ENCODE measurements at regions not wholly inside any gene's neighbourhood (a gene's known extent, or its start where the extent isn't known, plus 50 kb on each side); places are given as distances from the start of the nearest gene placed in this dataset.

DNA sequence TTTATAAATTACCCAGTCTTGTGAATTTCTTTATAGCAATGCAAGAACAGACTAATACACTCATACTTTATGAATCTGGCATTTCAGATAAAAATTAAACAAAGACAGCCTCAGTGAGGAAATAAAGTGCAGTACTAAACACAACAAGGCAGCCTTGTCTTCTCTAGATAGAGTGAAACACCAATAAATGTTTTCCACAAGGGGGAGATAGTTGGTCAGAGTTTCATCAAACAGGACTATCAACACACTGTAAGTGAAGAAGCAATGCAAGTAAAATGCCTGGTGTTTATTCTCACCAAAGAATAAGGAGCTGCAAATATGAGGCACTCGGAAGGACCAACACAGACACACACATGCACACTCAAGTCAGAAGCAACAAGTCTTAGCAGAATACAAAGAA, 62.8 kb downstream of the FAM9B start:
- Histone ChIP-seq H3K36me3 (no peaks in the 10 kb centered on the region), H3K27me3 (no peaks in the 10 kb centered on the region), H3K9me3 (no peaks in the 10 kb centered on the region), H3K27ac (no peak overlapping the region), H3K4me1 (ENCODE audit: insufficient read depth) (no peaks in the 10 kb centered on the region), H3K4me3 (no peak overlapping the region)
- WGBS, 3 donors, result 52 to 73% (median 67%) methylated on average over 1 of the region's 1 CpG
- DNase-seq, result no peak
- TF ChIP-seq, protein P1, sequence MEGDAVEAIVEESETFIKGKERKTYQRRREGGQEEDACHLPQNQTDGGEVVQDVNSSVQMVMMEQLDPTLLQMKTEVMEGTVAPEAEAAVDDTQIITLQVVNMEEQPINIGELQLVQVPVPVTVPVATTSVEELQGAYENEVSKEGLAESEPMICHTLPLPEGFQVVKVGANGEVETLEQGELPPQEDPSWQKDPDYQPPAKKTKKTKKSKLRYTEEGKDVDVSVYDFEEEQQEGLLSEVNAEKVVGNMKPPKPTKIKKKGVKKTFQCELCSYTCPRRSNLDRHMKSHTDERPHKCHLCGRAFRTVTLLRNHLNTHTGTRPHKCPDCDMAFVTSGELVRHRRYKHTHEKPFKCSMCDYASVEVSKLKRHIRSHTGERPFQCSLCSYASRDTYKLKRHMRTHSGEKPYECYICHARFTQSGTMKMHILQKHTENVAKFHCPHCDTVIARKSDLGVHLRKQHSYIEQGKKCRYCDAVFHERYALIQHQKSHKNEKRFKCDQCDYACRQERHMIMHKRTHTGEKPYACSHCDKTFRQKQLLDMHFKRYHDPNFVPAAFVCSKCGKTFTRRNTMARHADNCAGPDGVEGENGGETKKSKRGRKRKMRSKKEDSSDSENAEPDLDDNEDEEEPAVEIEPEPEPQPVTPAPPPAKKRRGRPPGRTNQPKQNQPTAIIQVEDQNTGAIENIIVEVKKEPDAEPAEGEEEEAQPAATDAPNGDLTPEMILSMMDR (IDR thresholded peaks at IDR 0.05), result no peak
- no peak for TF ChIP-seq POLR2A (IDR thresholded peaks at IDR 0.05)
- TF ChIP-seq EP300 (IDR thresholded peaks at IDR 0.05), result no peak
- intact Hi-C loops (cut with DNase I), result no loop called here

DNA sequence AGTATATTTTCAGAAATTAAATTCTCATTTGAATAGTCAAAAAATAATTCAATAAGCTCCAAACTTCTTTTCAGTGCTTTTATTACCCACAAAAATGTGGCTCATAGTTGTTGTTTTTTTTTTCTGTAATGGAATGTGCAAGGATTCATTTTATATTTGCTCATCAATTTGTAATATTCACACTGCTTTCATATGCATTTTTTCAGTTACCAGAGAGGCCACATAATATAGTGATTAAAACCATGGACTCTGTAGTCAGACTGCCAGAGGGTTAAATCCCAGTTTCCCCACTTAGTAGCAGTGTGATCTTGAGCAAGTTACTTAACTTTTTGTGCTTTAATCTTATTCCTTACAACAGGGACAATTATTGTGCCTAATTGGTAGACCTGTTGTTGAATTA, 64.5 kb downstream of the FAM9B start:
- Histone ChIP-seq H3K27ac (no peak overlapping the region), H3K9me3 (no peaks in the 10 kb centered on the region), H3K4me3 (no peak overlapping the region), H3K36me3 (no peaks in the 10 kb centered on the region), H3K27me3 (no peaks in the 10 kb centered on the region), H3K4me1 (ENCODE audit: insufficient read depth) (no peaks in the 10 kb centered on the region)
- DNase-seq, result no peak
- TF ChIP-seq EP300 (IDR thresholded peaks at IDR 0.05) (no peak), POLR2A (IDR thresholded peaks at IDR 0.05) (no peak)
- TF ChIP-seq, protein P1 (IDR thresholded peaks at IDR 0.05), result no peak
- intact Hi-C loops (cut with DNase I), result no loop called here

DNA sequence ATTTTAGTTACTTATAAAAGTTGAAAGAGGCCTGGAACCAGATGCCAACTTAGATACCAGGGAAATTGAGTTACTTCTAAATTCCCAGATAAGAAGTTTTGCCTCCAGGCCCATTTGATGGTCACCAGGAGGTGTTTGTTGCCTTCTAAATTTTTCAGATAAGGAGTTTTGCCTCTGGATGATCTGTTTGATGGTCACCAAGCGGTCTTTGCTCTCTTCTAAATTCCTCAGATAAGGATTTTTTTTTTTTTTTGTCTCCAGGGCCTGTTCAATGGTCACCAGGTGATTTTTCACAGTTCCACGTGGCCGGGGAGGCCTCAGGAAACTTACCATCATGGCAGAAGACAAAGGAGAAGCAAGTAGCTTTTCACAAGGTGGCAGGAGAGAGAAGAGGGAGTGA, 66.5 kb downstream of the FAM9B start:
- Histone ChIP-seq H3K4me3 (no peak overlapping the region), H3K27ac (no peak overlapping the region), H3K36me3 (no peaks in the 10 kb centered on the region), H3K4me1 (ENCODE audit: insufficient read depth) (no peaks in the 10 kb centered on the region), H3K9me3 (no peaks in the 10 kb centered on the region), H3K27me3 (no peaks in the 10 kb centered on the region)
- WGBS, 3 donors, result 68 to 78% (median 69%) methylated on average over 3 of the region's 3 CpGs
- no peak for TF ChIP-seq POLR2A (IDR thresholded peaks at IDR 0.05)
- TF ChIP-seq, protein P1 (IDR thresholded peaks at IDR 0.05), result no peak
- no peak for TF ChIP-seq EP300 (IDR thresholded peaks at IDR 0.05)
- intact Hi-C loops (cut with DNase I), result no loop called here
- DNase-seq, result no peak

DNA sequence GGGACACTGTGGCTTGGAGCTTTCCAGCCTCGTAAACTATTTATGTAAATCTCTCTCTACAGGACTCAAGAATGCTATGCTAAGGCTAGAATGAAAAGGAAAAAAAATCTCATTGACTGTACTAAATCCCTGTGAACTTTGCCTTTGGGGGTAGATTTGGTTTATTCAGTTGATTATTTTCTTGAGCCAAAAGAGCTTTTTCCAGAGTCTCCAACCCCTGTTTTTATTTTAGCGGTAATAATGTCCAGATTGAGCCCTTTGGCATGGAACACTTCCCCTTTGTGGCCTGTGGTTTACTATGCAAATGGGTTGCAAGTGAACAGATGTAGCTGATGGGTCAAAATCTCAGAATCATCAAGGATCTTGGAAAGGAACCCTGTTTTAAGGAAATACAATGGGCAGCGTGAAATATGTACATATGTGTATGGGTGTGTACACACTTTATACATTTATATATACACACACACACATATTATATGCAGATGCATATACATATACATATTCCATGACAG, 72.9 kb downstream of the FAM9B start:
- no peaks in the 10 kb centered on the region for H3K36me3 ChIP-seq
- 64 to 82% (median 76%) methylated on average over 3 of the region's 3 CpGs for WGBS, 3 donors
- TF ChIP-seq, protein P1 (IDR thresholded peaks at IDR 0.05), result no peak
- TF ChIP-seq EP300 (IDR thresholded peaks at IDR 0.05) (no peak), POLR2A (IDR thresholded peaks at IDR 0.05) (no peak)
- no peak overlapping the region for H3K4me3 ChIP-seq
- no peak overlapping the region for H3K27ac ChIP-seq
- no peaks in the 10 kb centered on the region for H3K9me3 ChIP-seq
- no peaks in the 10 kb centered on the region for H3K4me1 ChIP-seq (ENCODE audit: insufficient read depth)
- intact Hi-C loops (cut with DNase I), result no loop called here
- no peak for DNase-seq
- no peaks in the 10 kb centered on the region for H3K27me3 ChIP-seq
